Pancreas (tissue), 10 donors: ENCODE measurements at regions not wholly inside any gene's neighbourhood (a gene's known extent, or its start where the extent isn't known, plus 50 kb on each side); places are given as distances from the start of the nearest gene placed in this dataset.
"Not testable (repeated sequence)": the region's sequence is repeated elsewhere in the genome, so short reads cannot be mapped to it uniquely, and the experiment has no call there.

Experiments
- ATAC-seq, 4 donors: fragments of 200-7000 bp; cut with Tn5 transposase; one replicate each; pipeline versions ENCODE4 v1.8.0 to v1.9.1; 2020; ENCODE audit warnings: mild to moderate bottlenecking in 4 of 4, moderate library complexity in 4 of 4
- DNase-seq, 6 donors: peaks; one replicate each; pipeline ENCODE4 v3.0.0-alpha.2; 2020
- FAIRE-seq: peaks from 2 replicates; lab custom pipeline; 2012; peaks lifted over from hg19 to GRCh38; lab: Jason Lieb, UNC
- H3K27ac ChIP-seq, 4 donors: fragments of 200-600 bp; sonication (generic); 1 replicate in 3 of 4; 2 replicates in 1 of 4; pipeline versions ENCODE4 v1.5.0 to v1.8.0; 2020
- H3K27me3 ChIP-seq, 4 donors: fragments of 200-600 bp; one replicate each; pipeline ENCODE4 v1.8.0; 2021
- H3K36me3 ChIP-seq, 3 donors: fragments of 200-600 bp; sonication (generic) in 1 of 3; one replicate each; pipeline versions ENCODE4 v1.5.0 to v1.8.0; 2020 to 2021
- H3K4me1 ChIP-seq, 3 donors: fragments of 200-600 bp; one replicate each; pipeline ENCODE4 v1.8.0; 2021
- H3K4me3 ChIP-seq, 4 donors: fragments of 200-600 bp; sonication (generic) in 2 of 4; one replicate each; pipeline versions ENCODE4 v1.5.0 to v1.8.0; 2020 to 2021
- H3K9me3 ChIP-seq, 4 donors: fragments of 200-600 bp; one replicate each; pipeline ENCODE4 v1.8.0; 2021
- WGBS, 2 donors: extraction: QIAGEN DNeasy Blood & Tissue Kit; methylation state at CpG; one replicate each; pipeline ENCODE4 v1.1.7; 2013; 5-methylcytosine and 5-hydroxymethylcytosine counted together
- intact Hi-C, 3 donors: fragments of 100-400 bp; cut with DNase I; formaldehyde crosslinking; loops; one replicate each; pipeline versions ENCODE4 v1.11.1 to v1.14.2; 2022
- TF ChIP-seq, protein P1 (sequence below), 4 donors: fragments of 200-600 bp; sonication (generic) in 3 of 4; IDR thresholded peaks; one replicate each; pipeline versions ENCODE4 v1.5.0 to v1.8.0; 2021; ENCODE audit warnings: antibody characterized with exemption in 4 of 4
- donor health status: healthy with polysubstance abuse.
- donor health status: DM: no; HTN: no; CAD: no; lungs with moderate emphysema.
- donor health status: DM: no; HTN: no; CAD: no.
- donor health status: control.
- donor health status: control.
- donor health status: Bipolar disorder and iron deficiency.
- donor health status: DM: yes; HTN: yes; CAD: no.
- donor health status: DM: no; HTN: no; CAD: no.
- donor health status: DM: no; HTN: no; CAD: no.
- donor health status: DM: yes; HTN: yes; CAD: no.

DNA sequence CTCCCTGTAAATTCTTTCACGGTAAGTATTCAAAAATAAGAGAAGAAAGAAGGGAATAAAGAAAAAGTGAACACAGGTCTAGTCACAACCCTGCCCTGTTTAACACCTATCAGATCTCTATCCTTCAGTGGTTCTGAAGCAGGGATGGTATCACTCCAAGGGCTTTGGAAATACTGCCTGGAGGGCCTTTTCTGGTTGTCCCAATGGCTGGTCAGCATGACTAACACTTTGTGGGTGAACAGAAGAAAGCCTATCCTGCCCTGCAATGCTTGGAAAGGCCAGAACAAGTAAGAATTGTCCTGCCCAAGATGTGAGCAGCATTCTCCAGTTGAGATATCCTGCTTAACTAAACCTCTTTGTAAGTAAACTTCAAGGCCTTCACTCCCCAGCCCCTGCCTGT lies 124.9 kb downstream of the TMEM167A start:
- TF ChIP-seq, protein P1, sequence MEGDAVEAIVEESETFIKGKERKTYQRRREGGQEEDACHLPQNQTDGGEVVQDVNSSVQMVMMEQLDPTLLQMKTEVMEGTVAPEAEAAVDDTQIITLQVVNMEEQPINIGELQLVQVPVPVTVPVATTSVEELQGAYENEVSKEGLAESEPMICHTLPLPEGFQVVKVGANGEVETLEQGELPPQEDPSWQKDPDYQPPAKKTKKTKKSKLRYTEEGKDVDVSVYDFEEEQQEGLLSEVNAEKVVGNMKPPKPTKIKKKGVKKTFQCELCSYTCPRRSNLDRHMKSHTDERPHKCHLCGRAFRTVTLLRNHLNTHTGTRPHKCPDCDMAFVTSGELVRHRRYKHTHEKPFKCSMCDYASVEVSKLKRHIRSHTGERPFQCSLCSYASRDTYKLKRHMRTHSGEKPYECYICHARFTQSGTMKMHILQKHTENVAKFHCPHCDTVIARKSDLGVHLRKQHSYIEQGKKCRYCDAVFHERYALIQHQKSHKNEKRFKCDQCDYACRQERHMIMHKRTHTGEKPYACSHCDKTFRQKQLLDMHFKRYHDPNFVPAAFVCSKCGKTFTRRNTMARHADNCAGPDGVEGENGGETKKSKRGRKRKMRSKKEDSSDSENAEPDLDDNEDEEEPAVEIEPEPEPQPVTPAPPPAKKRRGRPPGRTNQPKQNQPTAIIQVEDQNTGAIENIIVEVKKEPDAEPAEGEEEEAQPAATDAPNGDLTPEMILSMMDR (IDR thresholded peaks at IDR 0.05), result no peak
- no peak for ATAC-seq
- intact Hi-C loops, result no loop called here
- H3K36me3 ChIP-seq, result no peaks in the 10 kb centered on the region
- no peaks in the 10 kb centered on the region for H3K9me3 ChIP-seq
- H3K4me3 ChIP-seq, result no peak overlapping the region
- H3K27ac ChIP-seq, result no peak overlapping the region
- DNase-seq, result no peak
- H3K27me3 ChIP-seq, result no peaks in the 10 kb centered on the region
- FAIRE-seq, result no peak
- 90 to 100% methylated on average over 1 of the region's 1 CpG for WGBS, 2 donors
- H3K4me1 ChIP-seq, result no peaks in the 10 kb centered on the region

GRCh38 chr5:82944267-82944666 lies 132.9 kb downstream of the TMEM167A start:
- intact Hi-C loops, ATAC-seq, FAIRE-seq: not testable (repeated sequence)

DNA sequence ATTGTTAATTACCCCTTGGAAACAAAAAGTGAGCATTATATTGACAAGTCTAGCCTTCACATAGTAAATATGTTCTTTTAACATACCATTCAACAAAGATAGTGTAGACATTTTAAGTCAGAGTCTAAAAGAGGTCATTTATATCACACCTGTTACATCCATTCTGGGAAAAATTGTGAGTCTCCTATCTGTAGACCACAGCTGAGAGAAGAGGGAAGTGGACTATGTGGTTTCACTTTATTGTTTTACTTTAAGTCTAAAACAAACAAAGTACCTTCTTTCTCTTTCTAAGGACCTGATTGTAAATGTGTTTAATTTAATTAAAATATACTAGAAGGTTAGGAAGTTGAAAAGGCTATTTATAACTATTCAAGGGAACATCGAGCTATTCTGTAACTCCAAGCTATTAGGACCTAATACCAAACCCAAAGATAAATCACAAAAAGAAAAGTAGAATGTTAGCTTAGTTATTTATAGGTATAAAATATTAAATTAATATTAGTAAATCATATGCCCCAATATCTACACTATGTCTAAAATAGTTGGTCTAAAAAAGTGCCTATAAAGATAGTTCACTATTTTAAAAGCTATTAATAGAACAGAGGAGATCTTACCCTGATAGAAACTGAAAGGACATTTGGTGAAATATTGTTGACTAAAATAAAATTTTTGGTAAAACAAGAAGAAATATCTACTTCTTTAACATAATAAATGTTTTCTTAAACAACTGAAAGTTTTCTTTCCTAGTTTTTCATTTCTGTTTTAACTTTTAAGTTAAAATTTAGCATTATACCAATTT lies 134.9 kb downstream of the TMEM167A start:
- Histone ChIP-seq H3K4me1 (no peaks in the 10 kb centered on the region), H3K9me3 (no peaks in the 10 kb centered on the region), H3K36me3 (no peaks in the 10 kb centered on the region), H3K27me3 (no peaks in the 10 kb centered on the region), H3K27ac (no peak overlapping the region), H3K4me3 (no peak overlapping the region)
- DNase-seq (no peak), ATAC-seq (no peak), FAIRE-seq (peak; percentile 73)
- TF ChIP-seq, protein P1 (IDR thresholded peaks at IDR 0.05), result no peak
- intact Hi-C loops, result no loop called here
- 44 to 60% methylated on average over 1 of the region's 1 CpG for WGBS, 2 donors

More at GRCh38 chr5:82944267-82944666, 132.9 kb downstream of the TMEM167A start:
- H3K9me3 ChIP-seq, H3K4me1 ChIP-seq, H3K36me3 ChIP-seq, H3K27me3 ChIP-seq, DNase-seq, H3K27ac ChIP-seq, H3K4me3 ChIP-seq: not testable (repeated sequence)
- WGBS, 2 donors, result 92 to 94% methylated on average over 8 of the region's 8 CpGs

DNA sequence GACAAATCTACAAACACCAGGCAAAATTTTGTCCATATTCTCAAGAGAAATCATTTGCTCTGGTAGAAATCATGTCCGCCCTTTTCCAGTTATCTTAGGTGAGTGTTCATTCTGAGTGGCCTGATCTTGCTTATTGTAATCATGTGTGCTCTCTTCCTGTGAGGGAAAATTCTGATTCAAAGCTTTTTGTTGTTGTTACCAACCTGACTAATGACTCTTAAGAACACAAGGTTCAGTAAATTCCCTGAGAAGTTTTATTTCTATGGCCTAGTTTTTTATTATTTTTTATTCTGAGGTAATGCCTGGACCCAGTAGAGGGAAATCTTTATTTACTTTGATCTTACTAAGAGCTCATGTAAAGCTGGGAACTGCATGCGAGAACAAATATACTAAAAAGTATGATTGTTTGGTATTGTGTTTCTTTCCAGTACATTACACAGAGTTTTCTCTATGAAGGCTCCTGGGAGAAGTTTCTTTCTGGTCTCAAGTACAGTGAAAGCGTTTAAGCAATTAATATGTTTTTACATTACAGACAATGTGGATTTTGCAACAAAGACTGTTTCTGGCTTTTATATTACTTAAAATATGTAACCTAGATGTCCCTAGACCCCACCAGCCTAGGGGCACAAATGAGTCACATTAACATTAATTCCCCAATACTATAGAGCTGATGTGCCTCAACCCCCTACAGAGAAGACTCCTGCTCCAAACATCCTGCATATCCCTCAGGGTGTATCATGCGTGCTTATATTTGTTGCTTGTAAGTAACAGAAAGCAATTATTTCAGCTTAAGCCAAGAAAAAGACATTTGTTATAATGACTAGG lies 138.1 kb downstream of the TMEM167A start:
- Histone ChIP-seq H3K27ac (no peak overlapping the region), H3K4me3 (no peak overlapping the region), H3K9me3 (no peaks in the 10 kb centered on the region), H3K4me1 (no peaks in the 10 kb centered on the region), H3K36me3 (no peaks in the 10 kb centered on the region), H3K27me3 (no peaks in the 10 kb centered on the region)
- intact Hi-C loops, result no loop called here
- WGBS, 2 donors, result 77 to 78% methylated on average over 4 of the region's 4 CpGs
- ATAC-seq (no peak), FAIRE-seq (no peak), DNase-seq (no peak)
- TF ChIP-seq, protein P1 (IDR thresholded peaks at IDR 0.05), result no peak

- DNase-seq, FAIRE-seq, ATAC-seq, H3K27ac ChIP-seq, H3K36me3 ChIP-seq, H3K4me1 ChIP-seq, intact Hi-C loops, H3K27me3 ChIP-seq, H3K4me3 ChIP-seq, H3K9me3 ChIP-seq: not testable (repeated sequence)
- 75 to 83% methylated on average over 27 of the region's 28 CpGs for WGBS, 2 donors
These were observed 144.5 kb downstream of the TMEM167A start for GRCh38 chr5:82932473-82933220.
